ENCODE measurements at regions not wholly inside any gene's neighbourhood (a gene's known extent, or its start where the extent isn't known, plus 50 kb on each side); places are given as distances from the start of the nearest gene placed in this dataset.
"Not testable (repeated sequence)": the region's sequence is repeated elsewhere in the genome, so short reads cannot be mapped to it uniquely, and the experiment has no call there.

DNA sequence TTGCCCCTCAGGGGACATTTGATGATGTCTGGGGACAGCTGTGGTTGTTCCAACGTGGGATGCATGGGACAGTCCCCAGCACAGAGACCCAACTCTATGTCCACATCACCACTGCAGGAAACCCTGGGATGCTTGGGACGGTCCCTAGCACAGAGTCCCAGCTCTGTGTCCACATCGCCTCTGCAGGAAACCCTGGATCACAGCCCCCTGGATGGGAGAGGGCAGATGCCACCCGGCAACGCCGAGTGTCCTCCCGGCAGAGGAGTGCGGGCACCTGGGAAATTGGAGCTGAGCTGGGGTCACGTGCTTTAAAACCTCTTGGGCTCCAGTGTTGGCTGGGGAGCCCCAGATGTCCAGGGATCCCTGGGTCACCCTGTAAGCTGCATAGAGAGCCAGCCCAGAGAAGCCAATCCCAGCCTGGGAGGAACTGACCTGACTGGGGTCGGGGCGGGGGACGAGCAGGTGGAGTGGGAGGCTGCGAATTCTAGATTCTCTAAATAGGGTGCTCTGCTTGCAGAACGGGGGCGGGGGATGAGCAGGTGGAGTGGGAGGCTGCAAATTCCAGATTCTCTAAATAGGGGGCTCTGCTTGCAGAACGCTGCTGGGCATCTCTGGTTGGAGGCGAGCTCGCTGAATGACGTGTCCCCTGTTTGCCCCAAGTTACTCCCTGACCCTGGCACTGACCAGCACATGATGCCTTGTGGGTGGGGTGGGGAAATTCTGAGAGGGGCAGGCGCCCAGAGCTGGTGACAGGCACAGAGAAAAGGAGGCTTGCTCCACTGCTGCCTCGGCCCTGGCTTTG, 1197.8 kb downstream of the BRD1 start:
- no peak for DNase-seq (ENCODE audit: low read depth in 2 of 2)

DNA sequence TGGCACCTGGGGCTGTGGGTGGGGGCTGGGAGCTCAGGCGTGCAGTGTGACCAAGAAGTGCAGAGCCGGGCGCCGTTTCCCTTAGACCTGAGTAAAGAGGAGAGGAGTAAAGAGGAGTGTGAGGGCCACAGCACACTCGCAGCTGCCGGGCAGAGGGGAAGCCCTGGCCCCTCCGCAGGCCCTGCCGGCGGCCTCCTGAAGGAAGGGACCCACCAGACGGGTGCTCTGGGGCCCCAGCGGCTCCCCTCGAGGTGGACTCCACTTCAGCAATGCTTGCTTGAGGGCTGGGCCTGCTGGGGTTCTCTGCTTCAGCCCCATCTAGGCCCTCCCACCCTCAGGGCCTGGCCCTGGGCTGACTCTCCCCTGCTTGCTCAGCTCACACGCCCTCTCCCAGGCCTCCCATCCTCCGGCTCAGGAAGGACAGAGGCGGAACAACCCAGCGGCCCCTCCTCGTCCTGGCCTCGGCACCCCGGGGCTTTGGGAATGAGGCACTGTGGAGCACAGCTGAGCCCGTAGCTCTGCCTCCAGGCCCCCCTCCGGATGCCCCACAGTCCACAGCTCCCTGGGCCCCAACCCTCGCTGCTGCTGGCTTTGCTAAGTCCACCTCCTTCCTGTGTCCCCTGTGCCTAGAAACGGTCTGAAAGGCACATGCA, 1198.7 kb downstream of the BRD1 start:
- DNase-seq (ENCODE audit: low read depth in 2 of 2), result no peak

DNA sequence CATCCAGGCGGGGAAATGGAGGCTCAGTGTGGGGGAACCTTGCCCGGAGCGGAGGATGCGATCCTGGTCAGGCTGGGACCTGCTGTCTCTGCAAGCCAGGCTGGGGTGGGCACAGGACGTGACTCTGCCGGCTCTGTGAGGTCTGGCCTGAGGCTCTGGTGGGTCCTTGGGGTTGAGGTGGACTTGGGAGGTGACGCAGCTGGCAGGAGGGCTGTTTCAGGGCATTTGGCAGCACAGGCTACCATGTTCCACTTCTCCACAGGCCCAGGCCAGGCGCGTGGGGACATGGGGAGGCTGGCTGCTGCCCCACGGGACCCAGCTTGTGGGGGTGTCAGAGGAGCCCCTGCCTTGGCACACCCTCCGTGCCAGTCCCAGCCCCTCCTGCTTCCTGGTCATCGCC, 1199.7 kb downstream of the BRD1 start:
- DNase-seq (ENCODE audit: low read depth in 2 of 2), result no peak

DNA sequence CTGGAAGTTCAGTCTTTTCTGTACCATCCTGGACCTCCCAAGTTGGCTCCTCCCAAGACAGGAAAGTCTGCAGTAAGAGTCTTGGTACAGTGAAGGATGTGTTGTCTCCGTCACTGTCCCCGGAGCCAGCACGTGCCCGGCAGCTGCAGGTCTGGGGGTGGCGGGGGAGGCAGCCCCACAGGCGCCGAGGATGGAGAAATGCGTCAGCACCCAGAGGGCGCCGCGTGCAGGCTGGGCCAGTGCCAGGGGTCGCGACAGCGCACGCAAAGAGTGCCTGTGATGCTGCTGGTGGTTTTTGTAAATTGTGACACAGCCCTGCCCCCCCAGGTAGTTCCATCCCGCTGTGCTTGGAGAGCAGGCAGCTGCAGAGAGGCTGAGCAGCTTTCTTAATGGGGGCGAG, 1200.5 kb downstream of the BRD1 start:
- no peak for DNase-seq (ENCODE audit: low read depth in 2 of 2)

DNA sequence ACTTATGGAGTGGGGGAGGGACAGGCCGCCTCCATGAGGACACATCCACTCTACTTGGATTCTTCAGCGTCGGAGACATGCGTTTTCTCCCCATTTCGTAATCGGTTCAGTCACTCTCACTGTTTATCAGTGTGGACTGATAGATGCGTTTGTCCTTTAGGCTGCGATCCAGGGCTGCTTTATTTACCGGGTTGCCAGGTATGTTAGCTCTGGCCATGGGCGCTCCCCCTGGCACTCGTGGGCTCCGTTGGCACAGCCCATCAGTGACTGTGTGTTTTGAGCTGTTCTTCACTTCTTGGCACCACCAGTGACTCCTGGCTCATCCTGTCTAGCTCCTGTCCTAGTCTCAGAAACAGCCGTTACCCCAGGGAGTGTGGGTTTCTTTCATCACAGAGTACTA, 1203.3 kb downstream of the BRD1 start:
- no peak for DNase-seq (ENCODE audit: low read depth in 2 of 2)

DNA sequence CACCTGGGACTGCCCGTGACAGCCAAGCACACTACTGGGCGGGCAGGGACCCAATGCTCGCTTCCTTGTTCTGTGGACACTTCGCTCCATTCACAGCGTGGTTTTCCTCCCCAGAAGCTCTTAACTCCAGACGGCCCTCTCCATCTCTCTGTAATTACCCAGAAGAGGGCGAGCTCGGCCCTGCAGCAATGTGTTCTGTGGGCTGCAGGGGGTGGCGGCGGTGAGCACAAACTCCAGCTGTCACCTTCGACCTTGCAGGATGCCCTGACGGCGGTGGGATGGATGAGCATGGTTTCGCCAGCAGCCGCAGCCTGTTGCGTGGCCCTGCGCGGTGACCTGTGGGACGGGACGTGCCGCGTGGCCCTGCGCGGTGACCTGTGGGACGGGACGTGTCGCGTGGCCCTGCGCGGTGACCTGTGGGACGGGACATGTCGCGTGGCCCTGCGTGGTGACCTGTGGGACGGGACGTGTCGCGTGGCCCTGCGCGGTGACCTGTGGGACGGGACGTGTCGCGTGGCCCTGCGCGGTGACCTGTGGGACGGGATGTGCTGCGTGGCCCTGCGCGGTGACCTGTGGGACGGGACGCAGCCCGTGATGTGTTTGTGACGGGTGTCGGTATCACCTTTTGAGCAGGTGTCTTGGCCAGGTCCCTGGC, 1204.7 kb downstream of the BRD1 start:
- no peak for DNase-seq (ENCODE audit: low read depth in 2 of 2)

DNA sequence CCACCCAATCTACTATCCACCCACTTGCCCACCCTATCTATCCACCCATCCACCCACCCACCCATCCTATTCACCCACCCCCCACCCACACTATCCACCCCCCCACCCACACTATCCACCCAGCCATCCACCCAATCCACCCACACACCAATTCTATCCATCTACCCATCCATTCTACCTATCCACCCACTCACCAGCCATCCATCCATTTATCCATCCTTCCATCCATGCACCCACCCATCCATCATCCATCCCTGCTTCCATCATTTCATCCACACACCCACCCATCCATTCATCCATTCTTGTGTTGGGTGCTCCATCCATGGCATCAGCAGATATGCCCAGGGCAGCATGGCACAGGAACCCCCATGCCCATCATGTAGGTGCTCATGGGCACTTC, 1206.6 kb downstream of the BRD1 start:
- no peak for DNase-seq (ENCODE audit: low read depth in 2 of 2)

DNA sequence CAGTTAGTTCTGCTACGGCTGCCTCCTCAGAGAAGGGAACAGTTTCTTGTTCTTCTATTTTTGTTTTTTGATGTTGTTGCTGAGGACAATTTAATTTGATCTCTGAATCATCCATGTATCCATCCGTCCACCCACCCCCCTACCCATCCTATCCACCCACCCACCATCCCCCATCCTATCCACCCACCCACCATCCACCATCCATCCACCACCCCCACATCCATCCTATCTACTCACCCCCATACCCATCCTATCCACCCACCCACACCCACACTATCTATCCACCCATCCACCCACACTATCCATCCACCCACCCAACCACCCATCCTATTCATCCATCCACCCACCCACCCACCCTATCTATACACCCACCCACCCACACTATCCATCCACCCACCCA, 1207.2 kb downstream of the BRD1 start:
- not testable (repeated sequence) for DNase-seq (ENCODE audit: low read depth in 2 of 2)

DNA sequence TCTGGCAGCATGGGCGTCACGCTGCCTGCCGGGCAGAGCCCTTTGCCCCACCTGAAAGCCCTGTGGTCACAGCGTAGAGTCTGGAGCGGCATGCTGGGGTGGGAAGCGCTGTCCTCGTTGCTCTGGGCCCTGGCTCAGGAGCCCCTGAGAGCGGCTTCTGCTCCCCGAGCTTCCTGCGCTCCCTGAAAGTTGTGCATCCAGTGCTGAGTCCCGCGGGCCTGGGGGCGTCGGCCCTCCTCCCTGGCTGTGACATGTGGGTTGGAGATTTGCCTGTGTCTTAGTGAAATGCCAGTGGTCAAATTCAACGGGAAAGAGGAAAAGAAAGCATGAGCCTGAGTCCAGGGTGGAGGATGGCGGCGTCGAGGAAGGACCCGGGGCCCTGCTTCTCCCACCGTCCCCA, 1208.0 kb downstream of the BRD1 start:
- DNase-seq (ENCODE audit: low read depth in 2 of 2), result no peak

DNA sequence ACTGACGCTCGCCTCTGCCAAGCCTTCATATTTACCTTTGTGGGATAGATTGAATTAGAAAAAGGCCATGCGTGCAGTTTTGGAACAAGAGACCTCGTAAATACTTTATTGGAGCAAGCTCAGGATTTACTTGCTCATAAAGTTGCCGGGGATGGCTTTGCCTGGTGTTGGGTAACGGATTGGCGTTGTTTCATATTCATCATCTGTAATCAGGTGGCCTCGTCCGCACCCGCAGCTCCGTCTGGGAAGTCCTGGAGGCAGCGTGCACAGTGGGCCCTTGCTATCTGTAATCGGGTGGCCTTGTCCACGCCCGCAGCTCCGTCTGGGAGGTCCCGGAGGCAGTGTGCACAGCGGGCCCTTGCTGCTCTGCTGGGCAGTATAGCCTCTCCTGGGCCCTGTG, 1209.3 kb downstream of the BRD1 start:
- DNase-seq (ENCODE audit: low read depth in 2 of 2), result no peak

DNA sequence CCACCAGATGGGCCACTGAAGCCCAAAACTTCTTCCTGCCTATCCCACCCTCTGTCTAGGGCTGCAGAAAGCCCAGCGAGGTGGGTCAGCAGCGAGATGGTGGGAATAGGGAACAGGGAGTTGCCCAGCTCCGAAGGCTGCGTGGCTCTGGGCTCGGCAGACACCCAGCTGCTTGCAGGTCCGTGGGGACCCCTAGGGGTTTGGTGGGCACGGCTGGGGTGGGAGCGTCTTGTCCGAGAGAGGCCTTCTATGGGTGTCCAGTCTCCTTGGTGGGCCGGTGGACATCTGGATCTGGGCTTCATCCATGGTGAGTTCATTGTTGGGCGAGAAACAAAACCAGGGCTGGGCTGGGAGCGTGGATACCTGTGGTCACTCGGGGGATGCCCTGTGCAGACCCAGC, 1211.0 kb downstream of the BRD1 start:
- no peak for DNase-seq (ENCODE audit: low read depth in 2 of 2)

DNA sequence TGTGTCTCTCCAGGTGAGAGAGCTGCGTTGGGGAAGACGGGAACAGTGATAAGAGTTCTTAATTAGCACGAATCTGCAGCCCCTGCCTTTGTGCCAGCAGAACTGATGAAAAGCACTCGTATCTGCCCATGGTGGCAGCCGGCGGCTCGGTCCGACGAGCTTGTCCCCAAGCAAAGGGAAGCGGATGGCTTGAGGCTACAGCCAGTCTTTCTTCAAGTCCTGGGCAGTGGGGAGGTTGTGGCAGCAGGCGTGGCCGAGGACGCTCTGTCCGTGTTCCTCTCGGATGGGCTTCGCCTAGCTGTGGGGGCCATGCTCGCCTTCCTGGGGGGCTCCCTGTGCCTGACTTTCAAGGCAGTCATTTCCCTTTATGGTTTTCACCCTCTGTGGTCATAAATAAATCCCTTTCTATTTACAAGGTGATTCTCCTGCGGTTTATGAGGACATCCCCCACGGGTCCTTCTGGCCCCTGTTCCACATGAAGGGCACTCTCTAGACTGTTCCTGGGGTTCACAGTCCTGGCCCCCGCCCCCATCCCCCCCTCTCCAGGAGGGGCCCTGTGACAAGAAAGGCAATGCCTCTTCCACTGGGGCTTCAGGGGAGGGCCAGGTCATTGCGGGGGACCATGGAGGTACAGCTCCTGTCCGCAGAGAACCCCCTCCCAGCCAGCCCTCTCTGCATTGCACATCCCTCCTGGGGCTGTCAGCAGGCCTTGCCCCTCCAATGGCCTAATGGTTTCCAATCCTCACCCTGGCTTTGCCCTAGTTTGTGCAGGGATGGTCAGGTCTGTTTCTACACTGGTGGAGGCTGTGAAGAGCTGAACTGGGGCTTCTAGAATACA, 1212.3 kb downstream of the BRD1 start:
- no peak for DNase-seq (ENCODE audit: low read depth in 2 of 2)

DNA sequence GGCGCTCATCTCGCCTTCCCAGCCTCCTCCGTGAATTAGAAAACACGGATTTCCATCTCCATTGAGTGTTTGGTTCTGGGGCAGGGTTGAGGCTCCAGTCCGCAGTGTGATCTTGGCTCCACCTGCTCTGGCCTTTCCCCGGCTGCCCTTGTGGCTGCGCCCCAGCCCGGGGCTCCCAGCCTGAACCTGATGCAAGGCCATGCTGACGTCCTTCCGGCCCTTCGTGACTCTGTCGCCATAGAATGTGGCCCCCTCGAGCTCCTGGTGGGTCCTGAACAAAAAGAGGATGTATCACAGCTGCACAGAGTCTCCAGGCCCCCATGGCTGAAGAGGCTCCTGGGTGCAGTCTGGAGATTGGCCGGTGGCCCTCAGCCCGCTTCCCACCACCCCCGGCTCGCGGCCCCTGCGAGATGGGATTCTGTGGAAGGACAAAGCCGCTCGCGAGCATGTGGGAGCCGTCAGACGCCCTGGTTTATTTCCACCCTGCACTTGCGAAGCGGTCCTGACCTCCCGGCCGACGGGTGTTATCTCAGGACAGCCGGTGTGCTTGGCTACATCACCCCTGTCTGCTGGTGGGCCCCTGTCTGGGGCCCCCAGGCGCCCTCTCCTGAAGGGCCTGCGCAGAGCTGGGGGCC, 1214.0 kb downstream of the BRD1 start:
- DNase-seq (ENCODE audit: low read depth in 2 of 2), result no peak

DNA sequence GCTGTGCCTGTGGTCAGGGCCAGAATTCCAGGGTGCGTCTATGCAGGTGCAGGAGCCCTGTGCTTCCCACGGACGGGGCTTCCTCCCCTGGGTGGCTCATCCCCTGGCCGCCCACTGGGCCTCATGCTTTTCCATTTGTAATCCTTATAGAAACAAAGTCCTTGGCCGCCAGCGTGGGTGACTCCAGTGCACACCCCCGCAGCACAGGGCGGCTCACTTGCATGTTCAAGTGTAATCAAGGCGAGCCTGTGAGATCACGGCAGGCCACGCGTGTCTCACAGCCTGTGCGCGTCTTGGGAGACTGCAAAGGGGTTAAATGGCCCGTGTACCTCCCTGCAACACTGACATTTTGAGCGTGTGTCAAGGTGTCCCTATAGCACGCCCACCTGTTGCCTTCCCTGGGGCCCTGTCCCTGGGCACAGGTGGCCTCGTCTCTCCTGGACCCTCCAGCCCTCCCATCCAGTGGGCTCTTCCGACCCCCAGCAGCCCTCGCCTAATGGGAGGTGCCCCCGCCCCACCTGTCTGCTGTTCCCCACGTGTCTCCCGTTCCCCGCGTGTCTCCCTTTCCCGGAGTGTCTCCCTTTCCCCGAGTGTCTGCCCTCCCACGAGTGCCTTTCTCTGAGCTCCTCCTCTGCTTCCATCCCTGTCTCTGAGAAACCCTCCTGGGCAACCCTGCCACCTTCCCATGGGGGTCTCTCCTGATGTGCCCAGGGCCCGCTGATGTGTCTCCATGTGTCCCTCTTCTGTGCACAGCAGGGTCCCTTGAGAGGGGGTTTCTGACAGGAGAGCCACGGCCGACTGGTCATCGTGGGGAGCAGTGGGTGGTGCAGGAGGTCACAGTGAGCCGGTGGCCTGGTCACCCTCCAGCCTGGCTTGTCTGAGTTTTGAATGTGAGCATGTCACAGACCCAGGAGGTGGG, 1215.3 kb downstream of the BRD1 start:
- DNase-seq (ENCODE audit: low read depth in 2 of 2), result no peak

DNA sequence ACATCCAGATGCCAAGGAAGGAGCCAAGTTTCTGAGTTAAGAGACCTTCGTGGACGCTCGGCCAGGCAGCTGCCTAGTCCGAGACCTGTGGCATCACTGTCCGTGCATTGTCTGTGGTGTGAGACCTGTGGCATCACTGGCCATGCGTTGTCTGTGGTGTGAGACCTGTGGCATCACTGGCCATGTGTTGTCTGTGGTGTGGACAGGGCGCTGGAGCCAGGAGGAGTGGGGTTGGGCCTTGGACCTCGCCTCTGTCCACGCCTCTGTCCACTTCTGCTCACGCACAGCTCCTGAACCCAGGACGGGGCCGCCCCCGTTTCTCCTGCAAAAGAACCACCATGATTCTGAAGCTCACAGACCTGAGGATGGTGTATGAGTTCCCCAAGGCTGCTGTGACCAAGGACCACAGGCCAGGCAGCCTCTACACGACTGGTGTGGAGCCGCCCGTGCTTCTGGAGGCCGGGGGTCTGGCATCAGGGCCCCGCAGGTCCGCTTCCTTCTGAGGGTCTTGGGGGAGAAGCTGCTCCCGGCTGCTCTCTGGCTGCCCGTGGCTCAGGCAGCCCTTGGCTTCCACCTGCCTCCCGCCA, 1218.3 kb downstream of the BRD1 start:
- DNase-seq (ENCODE audit: low read depth in 2 of 2), result no peak

DNA sequence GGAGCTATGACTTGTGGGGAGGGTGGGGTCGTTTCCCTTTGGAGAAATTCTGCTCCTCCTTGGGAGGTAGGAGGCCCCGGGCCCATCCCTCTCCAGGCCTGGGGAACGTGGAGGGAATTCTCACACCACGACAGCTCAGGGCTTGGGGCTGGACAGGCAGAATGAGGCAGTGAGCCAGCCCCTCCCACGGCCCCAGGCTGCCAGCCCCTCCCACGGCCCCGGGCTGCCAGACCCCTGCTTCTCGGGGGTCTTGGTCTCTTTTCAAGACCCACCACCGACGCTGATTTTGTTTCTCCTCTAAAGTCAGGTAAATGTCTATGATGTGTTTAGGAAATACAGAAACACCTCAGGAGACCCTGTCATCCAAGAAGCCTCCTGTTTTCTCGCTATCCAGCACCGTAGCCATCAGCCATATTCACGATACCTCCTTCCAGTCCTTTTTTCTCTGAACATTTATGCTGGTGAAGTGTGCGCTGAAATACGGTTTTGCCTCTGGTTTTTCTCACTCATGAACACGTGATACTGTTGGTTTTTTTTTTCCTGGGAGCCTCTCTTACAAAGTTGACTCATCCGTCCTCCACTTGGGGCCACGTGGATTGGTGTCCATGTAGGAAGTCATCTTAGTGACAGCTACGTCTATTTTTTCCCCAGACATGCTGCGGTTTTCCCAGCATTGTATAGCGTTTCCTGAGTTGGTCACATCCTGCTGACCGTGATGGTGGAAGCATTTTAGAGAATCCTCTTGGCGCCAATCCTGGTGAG, 1219.6 kb downstream of the BRD1 start:
- DNase-seq (ENCODE audit: low read depth in 2 of 2), result no peak

DNA sequence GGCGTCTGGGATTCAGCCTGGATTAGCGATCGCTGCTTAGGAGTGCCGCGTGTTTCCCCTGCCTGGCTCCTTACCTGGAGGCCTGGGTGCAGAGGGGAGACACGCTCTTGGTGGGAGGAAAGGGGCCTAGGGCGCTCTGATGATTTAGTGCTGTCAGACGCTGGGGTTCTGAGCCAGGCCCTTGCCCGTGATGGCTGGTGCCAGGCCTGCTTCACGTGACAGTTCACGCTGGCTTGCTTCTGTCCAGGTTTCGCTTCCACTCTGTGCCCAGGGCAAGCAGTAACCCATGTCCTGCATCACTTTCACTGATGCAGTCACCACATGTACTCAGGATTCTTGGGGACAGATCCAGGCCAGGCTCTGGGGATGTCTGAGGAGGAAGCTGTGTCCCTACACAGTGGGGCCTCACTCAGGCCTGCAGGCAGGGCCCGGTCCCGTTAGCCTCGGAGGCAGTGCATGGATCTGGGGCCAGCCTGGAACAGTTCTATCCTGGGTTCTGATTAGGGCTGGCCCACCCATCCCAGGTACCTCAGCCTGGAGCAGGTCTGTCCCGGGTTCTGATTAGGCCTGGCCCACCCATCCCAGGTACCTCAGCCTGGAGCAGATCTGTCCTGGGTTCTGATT, 1220.9 kb downstream of the BRD1 start:
- no peak for DNase-seq (ENCODE audit: low read depth in 2 of 2)

DNA sequence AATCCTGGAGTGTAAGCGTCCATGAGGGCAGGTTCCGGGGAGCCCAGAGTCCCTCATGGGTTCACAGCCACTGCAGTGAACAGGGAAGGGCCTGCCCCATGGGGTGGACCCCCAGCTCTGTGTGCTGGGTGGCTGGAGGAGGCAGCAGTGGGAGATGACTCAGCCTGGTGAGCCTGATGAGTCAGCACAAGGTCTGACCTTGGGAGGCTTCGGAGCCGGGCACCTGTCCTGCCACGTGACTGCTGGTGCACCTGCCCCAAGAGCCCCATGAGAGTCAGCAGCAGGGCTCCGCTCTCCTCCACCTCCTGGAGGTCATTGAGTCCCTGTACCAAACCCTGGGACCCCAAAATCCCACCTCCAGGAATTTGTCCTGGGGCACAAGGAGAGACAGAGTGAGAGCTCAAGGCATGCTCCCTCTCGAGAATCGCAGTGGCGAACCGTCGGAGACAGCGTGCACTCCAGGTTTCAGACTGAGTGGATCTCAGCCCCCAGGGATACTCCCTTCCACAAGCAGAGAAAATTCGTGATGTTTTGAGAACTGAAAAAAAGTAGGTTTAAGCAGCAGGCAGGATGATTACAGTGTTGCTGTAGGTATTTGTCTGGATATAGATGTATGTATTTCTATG, 1221.7 kb downstream of the BRD1 start:
- no peak for DNase-seq (ENCODE audit: low read depth in 2 of 2)

DNA sequence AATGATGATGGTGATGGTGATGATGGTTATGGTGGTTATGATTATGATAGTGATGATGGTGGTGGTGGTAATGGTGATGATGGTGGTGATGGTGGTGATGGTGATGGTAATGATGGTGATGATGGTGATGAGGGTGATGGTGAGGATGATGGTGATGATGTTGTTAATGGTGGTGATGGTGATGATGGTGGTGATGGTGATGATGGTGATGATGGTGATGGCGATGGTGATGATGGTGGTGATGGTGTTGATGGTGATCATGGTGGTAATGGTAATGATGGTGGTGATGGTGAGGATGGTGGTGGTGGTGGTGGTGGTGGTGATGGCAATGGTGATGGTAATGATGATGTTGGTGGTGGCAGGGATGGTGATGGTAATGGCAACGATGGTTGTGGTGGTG, 1222.5 kb downstream of the BRD1 start:
- no peak for DNase-seq (ENCODE audit: low read depth in 2 of 2)
